Stimulated activated effector memory CD8-positive, alpha-beta T cell treated with anti-CD3 and anti-CD28 coated beads, Interleukin-12 subunit alpha, Interleukin-12 subunit beta, amount 100 ng/mL, for 72 hours (primary cell): ENCODE measurements at regions not wholly inside any gene's neighbourhood (a gene's known extent, or its start where the extent isn't known, plus 50 kb on each side); places are given as distances from the start of the nearest gene placed in this dataset.

Experiments used
- ATAC-seq: fragments of 150-1000 bp; cut with Tn5 transposase; 2 replicates; pipeline ENCODE4 v1.10.0; 2021
- DNase-seq, 2 donors: peaks; one replicate each; pipeline ENCODE4 v3.0.0; 2021 to 2022; ENCODE audit warnings: low spot score in 2 of 2
- H3K27ac Mint-ChIP-seq: one replicate; pipeline ENCODE4 v1.8.0; 2022; ENCODE audit warnings: mild to moderate bottlenecking, mixed read lengths
- H3K36me3 Mint-ChIP-seq: one replicate; pipeline ENCODE4 v1.8.0; 2022; ENCODE audit warnings: mild to moderate bottlenecking, mixed read lengths
- H3K4me1 Mint-ChIP-seq: one replicate; pipeline ENCODE4 v1.8.0; 2022; ENCODE audit warnings: mixed read lengths
- H3K4me3 Mint-ChIP-seq: one replicate; pipeline ENCODE4 v1.8.0; 2022; ENCODE audit warnings: mild to moderate bottlenecking, mixed read lengths
- H3K9me3 Mint-ChIP-seq: one replicate; pipeline ENCODE4 v1.8.0; 2022; ENCODE audit warnings: mixed read lengths

DNA sequence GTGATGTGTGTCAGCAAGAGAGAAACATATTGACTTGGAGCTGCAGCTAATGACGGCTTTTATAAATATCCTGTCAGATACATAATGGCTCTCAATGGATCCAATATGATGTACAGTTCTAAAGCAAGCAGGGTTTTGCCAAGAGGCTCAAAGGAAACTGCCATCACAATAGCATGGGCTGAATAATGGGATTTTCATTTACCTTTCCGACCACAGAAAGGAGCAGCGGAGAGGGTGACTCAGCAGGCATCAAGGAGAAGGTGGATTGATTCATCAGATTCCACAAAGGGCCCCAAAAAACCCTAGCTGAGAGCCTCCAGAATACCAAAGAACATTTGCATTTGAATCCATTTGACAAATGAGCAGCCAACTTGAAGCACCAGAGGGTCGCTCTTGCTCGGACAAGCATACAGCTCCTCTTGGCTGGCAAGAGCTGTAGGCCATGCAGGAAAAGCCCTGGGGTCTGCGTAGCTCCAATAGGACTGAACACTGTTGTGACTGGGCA, 355.7 kb upstream of the NOCT start:
- DNase-seq: no peak

DNA sequence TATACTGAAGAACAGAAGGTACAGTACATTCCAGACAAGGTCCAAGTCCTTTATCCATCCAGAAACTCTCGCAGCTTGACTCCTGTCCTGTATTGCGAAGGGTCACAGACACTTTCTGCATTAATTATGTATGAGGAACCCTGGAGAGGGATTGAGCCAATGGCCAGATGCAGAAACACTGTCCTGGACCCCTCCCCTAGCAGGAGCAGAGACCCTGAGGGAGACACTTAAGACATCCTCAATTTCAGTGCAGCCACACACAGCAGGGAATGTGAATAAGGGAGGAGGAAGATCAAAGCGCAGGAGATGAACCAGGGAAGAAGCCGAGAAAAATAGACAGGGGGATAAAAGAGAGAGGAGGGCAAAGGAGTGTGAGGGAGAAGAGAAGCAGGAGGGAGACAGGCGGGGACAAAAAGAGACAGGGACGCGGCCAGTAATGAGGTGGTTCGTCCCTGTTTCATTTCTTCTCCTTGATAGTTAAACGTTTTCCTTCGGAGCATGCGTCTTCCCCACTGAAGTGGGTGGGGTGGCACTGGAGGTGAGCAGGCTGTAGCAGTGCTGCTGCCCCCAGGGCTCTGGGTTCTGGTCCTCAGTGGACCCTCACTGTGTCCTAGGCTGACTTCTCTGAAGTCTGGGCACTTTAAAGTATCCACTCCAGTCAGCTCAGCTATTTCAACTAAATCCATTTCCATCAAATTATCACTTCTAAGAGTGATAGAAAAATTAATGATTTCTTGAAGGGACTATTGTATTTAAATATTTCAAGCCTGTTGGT, 356.4 kb upstream of the NOCT start:
- ATAC-seq: no peak
- no peak overlapping the region for H3K27ac Mint-ChIP-seq
- no peaks in the 10 kb centered on the region for H3K4me1 Mint-ChIP-seq
- H3K4me3 Mint-ChIP-seq: no peak overlapping the region
- DNase-seq: no peak
- peaks cover 3% of the 10 kb centered on the region for H3K9me3 Mint-ChIP-seq
- H3K36me3 Mint-ChIP-seq: no peaks in the 10 kb centered on the region

More for the DNA sequence above, 355.7 kb upstream of the NOCT start:
- H3K9me3 Mint-ChIP-seq: peaks cover 3% of the 10 kb centered on the region
- no peaks in the 10 kb centered on the region for H3K36me3 Mint-ChIP-seq
- no peak for ATAC-seq
- no peak overlapping the region for H3K4me3 Mint-ChIP-seq
- no peaks in the 10 kb centered on the region for H3K4me1 Mint-ChIP-seq
- H3K27ac Mint-ChIP-seq: no peak overlapping the region

GRCh38 chr4:138658518-138658917, 357.1 kb upstream of the NOCT start:
- H3K9me3 Mint-ChIP-seq: peaks cover 3% of the 10 kb centered on the region
- DNase-seq (no peak), ATAC-seq (no peak)
- H3K36me3 Mint-ChIP-seq: no peaks in the 10 kb centered on the region
- H3K4me1 Mint-ChIP-seq: no peaks in the 10 kb centered on the region
- no peak overlapping the region for H3K4me3 Mint-ChIP-seq
- H3K27ac Mint-ChIP-seq: no peak overlapping the region

- no peak overlapping the region for H3K4me3 Mint-ChIP-seq
- H3K36me3 Mint-ChIP-seq: no peaks in the 10 kb centered on the region
- ATAC-seq (no peak), DNase-seq (no peak)
- peaks cover 3% of the 10 kb centered on the region for H3K9me3 Mint-ChIP-seq
- H3K4me1 Mint-ChIP-seq: no peaks in the 10 kb centered on the region
- no peak overlapping the region for H3K27ac Mint-ChIP-seq
These were observed 358.6 kb upstream of the NOCT start for GRCh38 chr4:138656990-138657389.

GRCh38 chr4:138655985-138656384, 359.6 kb upstream of the NOCT start:
- H3K27ac Mint-ChIP-seq: no peak overlapping the region
- no peak overlapping the region for H3K4me3 Mint-ChIP-seq
- no peaks in the 10 kb centered on the region for H3K4me1 Mint-ChIP-seq
- no peaks in the 10 kb centered on the region for H3K36me3 Mint-ChIP-seq
- ATAC-seq (no peak), DNase-seq (no peak)
- H3K9me3 Mint-ChIP-seq: peaks cover 5% of the 10 kb centered on the region

GRCh38 chr4:138655286-138655685, 360.3 kb upstream of the NOCT start:
- Mint-ChIP-seq H3K36me3 (no peaks in the 10 kb centered on the region), H3K9me3 (peaks cover 5% of the 10 kb centered on the region), H3K4me3 (no peak overlapping the region), H3K4me1 (no peaks in the 10 kb centered on the region), H3K27ac (no peak overlapping the region)
- no peak for ATAC-seq
- DNase-seq: no peak

- Mint-ChIP-seq H3K9me3 (peaks cover 2% of the 10 kb centered on the region), H3K27ac (no peak overlapping the region), H3K36me3 (no peaks in the 10 kb centered on the region), H3K4me3 (no peak overlapping the region), H3K4me1 (no peaks in the 10 kb centered on the region)
- DNase-seq: no peak
- no peak for ATAC-seq
These were observed 364.6 kb upstream of the NOCT start for GRCh38 chr4:138650929-138651448.

DNA sequence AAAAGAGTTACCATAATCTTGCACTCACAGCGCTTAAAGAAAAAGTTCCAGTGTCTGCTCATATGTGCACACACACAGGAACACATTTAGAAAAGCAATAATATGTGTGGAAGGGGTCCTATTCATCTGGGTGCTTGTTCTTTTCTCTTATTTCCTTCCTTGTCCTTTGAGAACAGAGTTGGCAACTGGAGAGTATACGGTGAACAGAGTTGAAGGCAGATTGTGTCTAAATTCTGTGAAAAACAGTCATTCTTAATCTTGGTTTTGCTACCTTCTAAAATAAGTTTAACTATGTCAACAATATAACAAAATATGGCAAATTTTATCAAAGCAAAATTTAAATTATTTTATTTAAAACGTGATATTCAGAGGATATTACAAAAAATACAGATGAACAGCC, 365.1 kb upstream of the NOCT start:
- no peaks in the 10 kb centered on the region for H3K4me1 Mint-ChIP-seq
- ATAC-seq: no peak

DNA sequence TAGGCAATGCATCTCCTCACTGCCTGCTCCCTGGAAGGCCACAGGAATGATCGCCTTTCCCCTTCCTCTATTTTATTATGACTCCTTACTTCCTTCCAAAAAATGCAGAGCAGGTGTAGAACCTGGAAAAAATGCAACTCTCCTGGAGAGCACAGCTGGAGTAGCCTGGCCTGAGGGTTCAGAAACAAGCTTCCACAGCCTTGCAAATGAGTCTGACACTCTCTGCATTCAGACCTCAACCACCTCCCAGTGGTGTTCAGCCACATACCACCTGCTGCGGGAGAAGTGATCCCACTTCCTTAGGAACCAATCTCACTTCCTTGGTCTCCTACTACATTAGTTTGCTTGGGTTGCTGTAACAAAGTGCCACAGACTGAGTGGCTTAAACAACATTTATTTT, 368.1 kb upstream of the NOCT start:
- Mint-ChIP-seq H3K9me3 (peaks cover 2% of the 10 kb centered on the region), H3K36me3 (no peaks in the 10 kb centered on the region), H3K27ac (no peak overlapping the region), H3K4me3 (no peak overlapping the region), H3K4me1 (no peaks in the 10 kb centered on the region)
- ATAC-seq: no peak
- DNase-seq: no peak

More for the DNA sequence above, 365.1 kb upstream of the NOCT start:
- H3K36me3 Mint-ChIP-seq: no peaks in the 10 kb centered on the region
- DNase-seq: no peak
- H3K9me3 Mint-ChIP-seq: peaks cover 2% of the 10 kb centered on the region
- no peak overlapping the region for H3K4me3 Mint-ChIP-seq
- H3K27ac Mint-ChIP-seq: no peak overlapping the region

GRCh38 chr4:138646383-138646782, 369.2 kb upstream of the NOCT start:
- Mint-ChIP-seq H3K9me3 (no peaks in the 10 kb centered on the region), H3K4me1 (no peaks in the 10 kb centered on the region), H3K36me3 (no peaks in the 10 kb centered on the region), H3K27ac (no peak overlapping the region), H3K4me3 (no peak overlapping the region)
- DNase-seq (no peak), ATAC-seq (no peak)

GRCh38 chr4:138645289-138645688, 370.3 kb upstream of the NOCT start:
- ATAC-seq (no peak), DNase-seq (no peak)
- Mint-ChIP-seq H3K36me3 (no peaks in the 10 kb centered on the region), H3K4me1 (no peaks in the 10 kb centered on the region), H3K4me3 (no peak overlapping the region), H3K27ac (no peak overlapping the region), H3K9me3 (peaks cover 4% of the 10 kb centered on the region)

- peaks cover 4% of the 10 kb centered on the region for H3K9me3 Mint-ChIP-seq
- H3K4me1 Mint-ChIP-seq: no peaks in the 10 kb centered on the region
- no peak overlapping the region for H3K27ac Mint-ChIP-seq
- ATAC-seq: no peak
- no peak for DNase-seq
- H3K4me3 Mint-ChIP-seq: no peak overlapping the region
- no peaks in the 10 kb centered on the region for H3K36me3 Mint-ChIP-seq
These were observed 371.3 kb upstream of the NOCT start for GRCh38 chr4:138644322-138644721.

DNA sequence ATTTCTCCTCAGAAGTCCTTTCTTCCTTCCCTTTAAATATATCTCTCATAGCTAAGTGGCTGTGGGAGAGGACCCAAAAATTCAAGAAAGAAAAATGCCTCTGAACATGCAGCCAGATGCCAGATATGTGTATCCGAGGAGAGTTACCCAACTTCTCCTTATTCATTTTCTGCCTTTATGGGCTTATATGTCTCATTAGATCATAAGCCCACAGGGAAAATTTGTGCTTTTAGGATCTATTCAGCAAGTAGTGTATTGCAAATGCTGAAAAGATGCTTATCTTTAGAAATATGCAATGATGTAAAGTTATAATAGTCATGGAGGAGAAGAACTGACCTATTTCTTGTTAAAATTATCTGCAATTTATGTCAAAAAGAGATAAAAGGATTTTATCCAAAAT, 371.8 kb upstream of the NOCT start:
- ATAC-seq (no peak), DNase-seq (no peak)
- Mint-ChIP-seq H3K4me3 (no peak overlapping the region), H3K4me1 (no peaks in the 10 kb centered on the region), H3K36me3 (no peaks in the 10 kb centered on the region), H3K9me3 (peaks cover 4% of the 10 kb centered on the region), H3K27ac (no peak overlapping the region)

DNA sequence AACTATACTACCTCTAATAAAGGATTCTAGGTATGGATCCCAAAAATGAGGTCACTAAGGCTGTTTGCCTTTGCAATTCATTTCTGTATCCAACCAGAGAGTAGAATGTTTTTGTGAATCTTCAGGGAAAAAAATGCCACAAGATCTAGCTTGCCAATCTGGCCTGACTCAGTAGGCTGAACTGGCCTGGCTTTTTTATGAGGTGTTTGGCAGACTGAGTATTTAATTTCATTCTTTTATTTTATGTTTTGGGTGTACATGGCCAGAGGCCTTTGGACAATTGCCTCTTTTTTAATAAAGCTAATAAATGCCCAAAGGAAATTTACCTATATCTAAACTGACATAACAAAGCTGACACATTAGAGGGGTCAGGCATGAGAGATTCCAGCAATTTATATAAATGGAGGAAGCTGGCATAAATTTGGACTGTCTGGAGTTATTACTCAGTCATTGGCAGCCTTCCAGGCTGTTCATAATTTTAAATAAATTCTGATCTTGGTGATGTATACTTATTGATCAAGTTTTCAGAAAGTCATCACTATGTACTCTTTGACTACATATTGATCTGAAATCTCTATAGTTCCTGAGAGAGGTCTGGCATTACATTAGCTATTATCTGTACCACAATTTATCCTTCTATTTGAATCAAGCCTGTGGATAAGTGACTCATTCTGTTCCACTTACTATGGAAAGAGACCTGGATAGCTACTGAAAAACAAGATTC, 376.4 kb upstream of the NOCT start:
- Mint-ChIP-seq H3K9me3 (peaks cover 4% of the 10 kb centered on the region), H3K4me3 (no peak overlapping the region), H3K4me1 (no peaks in the 10 kb centered on the region), H3K27ac (no peak overlapping the region), H3K36me3 (no peaks in the 10 kb centered on the region)
- DNase-seq (no peak), ATAC-seq (no peak)

DNA sequence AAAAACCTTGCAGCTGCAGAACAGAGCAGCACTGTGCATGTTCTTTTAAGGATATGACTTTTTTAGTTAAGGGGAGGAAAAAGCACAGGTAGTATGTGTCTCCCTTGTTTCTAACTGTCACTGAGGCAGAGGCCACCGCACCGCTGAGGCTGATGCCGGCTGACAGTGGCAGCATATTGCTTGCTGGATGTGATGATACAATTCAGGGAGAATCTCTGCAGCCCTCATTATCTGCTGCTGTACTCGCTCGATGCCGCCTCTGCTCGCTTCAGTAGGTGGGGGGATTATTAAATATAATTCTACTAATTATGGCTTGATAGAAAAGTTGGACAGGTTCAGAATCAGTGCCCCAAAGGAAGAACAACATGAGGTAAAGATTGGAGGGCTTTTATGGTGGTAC, 378.8 kb upstream of the NOCT start:
- H3K36me3 Mint-ChIP-seq: no peaks in the 10 kb centered on the region
- no peaks in the 10 kb centered on the region for H3K4me1 Mint-ChIP-seq
- ATAC-seq (no peak), DNase-seq (no peak)
- no peak overlapping the region for H3K4me3 Mint-ChIP-seq
- no peak overlapping the region for H3K27ac Mint-ChIP-seq
- H3K9me3 Mint-ChIP-seq: peaks cover 10% of the 10 kb centered on the region

- DNase-seq (no peak), ATAC-seq (no peak)
- Mint-ChIP-seq H3K4me3 (no peak overlapping the region), H3K27ac (no peak overlapping the region), H3K36me3 (no peaks in the 10 kb centered on the region), H3K4me1 (no peaks in the 10 kb centered on the region), H3K9me3 (peaks cover 6% of the 10 kb centered on the region)
These were observed 380.7 kb upstream of the NOCT start for GRCh38 chr4:138634915-138635314.
